ENCODE measurements at regions not wholly inside any gene's neighbourhood (a gene's known extent, or its start where the extent isn't known, plus 50 kb on each side); places are given as distances from the start of the nearest gene placed in this dataset.

GRCh38 chr9:72420783-72421182 is 55.8 kb upstream of the ZFAND5 start:
- no peak for DNase-seq
- Histone ChIP-seq H3K36me3 (no peaks in the 10 kb centered on the region), H3K27ac (no peak overlapping the region), H3K27me3 (no peaks in the 10 kb centered on the region), H3K9me3 (no peaks in the 10 kb centered on the region), H3K4me3 (no peak overlapping the region), H3K4me1 (no peaks in the 10 kb centered on the region)
- in situ Hi-C loops (cut with MboI; ENCODE audit: low pct_ligation_motif_present in 1 of 4, low pct_unique_long_range_greater_than_20kb in 1 of 4, low sequenced_read_pairs in 3 of 4): no loop called here
- intact Hi-C loops (cut with DNase I; ENCODE audit: low total_unique reads): no loop called here
- no peak for TF ChIP-seq POLR2A (IDR thresholded peaks at IDR 0.05)
- TF ChIP-seq POLR2AphosphoS5 (IDR thresholded peaks at IDR 0.05): no peak
- TF ChIP-seq CTCF (IDR thresholded peaks at IDR 0.05): no peak
- no peak for TF ChIP-seq EP300 (IDR thresholded peaks at IDR 0.05; ENCODE audit: low read depth)

- WGBS, 2 donors (ENCODE audit: low coverage in 1 of 2): 85 to 96% methylated on average over 2 of the region's 2 CpGs
- H3K4me1 ChIP-seq: no peaks in the 10 kb centered on the region
- H3K36me3 ChIP-seq: no peaks in the 10 kb centered on the region
- DNase-seq: no peak
- no peaks in the 10 kb centered on the region for H3K27me3 ChIP-seq
- no peak for TF ChIP-seq POLR2AphosphoS5 (IDR thresholded peaks at IDR 0.05)
- no peak for TF ChIP-seq POLR2A (IDR thresholded peaks at IDR 0.05)
- no peak for TF ChIP-seq CTCF (IDR thresholded peaks at IDR 0.05)
- TF ChIP-seq EP300 (IDR thresholded peaks at IDR 0.05; ENCODE audit: low read depth): no peak
- intact Hi-C loops (cut with DNase I; ENCODE audit: low total_unique reads) (no loop called here), in situ Hi-C loops (cut with MboI; ENCODE audit: low pct_ligation_motif_present in 1 of 4, low pct_unique_long_range_greater_than_20kb in 1 of 4, low sequenced_read_pairs in 3 of 4) (loop anchor here in 1 of 4 donors (10.0 kb wide), 1 partner anchor 59 kb away; no protein-coding TSS in a partner anchor)
- H3K27ac ChIP-seq: no peak overlapping the region
- H3K9me3 ChIP-seq: no peaks in the 10 kb centered on the region
- no peak overlapping the region for H3K4me3 ChIP-seq
Observed at GRCh38 chr9:72415948-72416347, 50.9 kb upstream of the ZFAND5 start.

GRCh38 chr9:72415163-72415562 is 50.2 kb upstream of the ZFAND5 start:
- H3K9me3 ChIP-seq: no peaks in the 10 kb centered on the region
- intact Hi-C loops (cut with DNase I; ENCODE audit: low total_unique reads): no loop called here
- H3K27ac ChIP-seq: no peak overlapping the region
- in situ Hi-C loops (cut with MboI; ENCODE audit: low pct_ligation_motif_present in 1 of 4, low pct_unique_long_range_greater_than_20kb in 1 of 4, low sequenced_read_pairs in 3 of 4): loop anchor here in 1 of 4 donors (10.0 kb wide), 1 partner anchor 60 kb away; no protein-coding TSS in a partner anchor
- no peak overlapping the region for H3K4me3 ChIP-seq
- no peak for DNase-seq
- no peak for TF ChIP-seq EP300 (IDR thresholded peaks at IDR 0.05; ENCODE audit: low read depth)
- TF ChIP-seq POLR2A (IDR thresholded peaks at IDR 0.05): no peak
- TF ChIP-seq CTCF (IDR thresholded peaks at IDR 0.05): no peak
- no peak for TF ChIP-seq POLR2AphosphoS5 (IDR thresholded peaks at IDR 0.05)
- no peaks in the 10 kb centered on the region for H3K4me1 ChIP-seq
- no peaks in the 10 kb centered on the region for H3K36me3 ChIP-seq
- H3K27me3 ChIP-seq: no peaks in the 10 kb centered on the region

Small RNA genes in the stretch of these regions (small RNA-seq; reads per million reads assigned to genes)
- gene AL445646.1: 0 reads per million in 4 donors

All from transverse colon (tissue), 4 donors.